ENCODE measurements at regions not wholly inside any gene's neighbourhood (a gene's known extent, or its start where the extent isn't known, plus 50 kb on each side); places are given as distances from the start of the nearest gene placed in this dataset.

DNA sequence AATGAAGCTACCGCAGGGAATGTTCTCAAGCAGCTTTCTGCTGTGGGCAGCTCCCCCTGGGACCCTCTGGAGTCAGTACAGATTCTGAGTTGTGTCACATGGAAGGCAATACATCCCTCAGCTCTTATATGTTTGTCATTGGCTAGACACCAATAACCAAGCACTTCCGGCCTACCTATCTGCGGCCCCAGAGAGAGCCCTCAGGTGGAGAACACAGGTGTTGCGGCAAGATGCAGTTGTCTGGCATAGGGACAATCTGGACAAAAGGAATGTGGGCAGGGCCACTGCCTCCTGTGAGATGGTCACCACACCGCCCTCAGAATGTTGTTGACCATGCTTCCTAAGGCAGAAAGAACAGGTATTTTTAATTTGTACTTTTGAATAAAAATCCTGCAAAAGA, 118.7 kb downstream of the BRMS1L start:
- no peak for DNase-seq (ENCODE audit: low spot score)
- TF ChIP-seq, protein P1, sequence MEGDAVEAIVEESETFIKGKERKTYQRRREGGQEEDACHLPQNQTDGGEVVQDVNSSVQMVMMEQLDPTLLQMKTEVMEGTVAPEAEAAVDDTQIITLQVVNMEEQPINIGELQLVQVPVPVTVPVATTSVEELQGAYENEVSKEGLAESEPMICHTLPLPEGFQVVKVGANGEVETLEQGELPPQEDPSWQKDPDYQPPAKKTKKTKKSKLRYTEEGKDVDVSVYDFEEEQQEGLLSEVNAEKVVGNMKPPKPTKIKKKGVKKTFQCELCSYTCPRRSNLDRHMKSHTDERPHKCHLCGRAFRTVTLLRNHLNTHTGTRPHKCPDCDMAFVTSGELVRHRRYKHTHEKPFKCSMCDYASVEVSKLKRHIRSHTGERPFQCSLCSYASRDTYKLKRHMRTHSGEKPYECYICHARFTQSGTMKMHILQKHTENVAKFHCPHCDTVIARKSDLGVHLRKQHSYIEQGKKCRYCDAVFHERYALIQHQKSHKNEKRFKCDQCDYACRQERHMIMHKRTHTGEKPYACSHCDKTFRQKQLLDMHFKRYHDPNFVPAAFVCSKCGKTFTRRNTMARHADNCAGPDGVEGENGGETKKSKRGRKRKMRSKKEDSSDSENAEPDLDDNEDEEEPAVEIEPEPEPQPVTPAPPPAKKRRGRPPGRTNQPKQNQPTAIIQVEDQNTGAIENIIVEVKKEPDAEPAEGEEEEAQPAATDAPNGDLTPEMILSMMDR (IDR thresholded peaks at IDR 0.05; ENCODE audit: poor library complexity, severe bottlenecking): peak; percentile 34
- Histone ChIP-seq H3K27ac (ENCODE audit: poor library complexity, severe bottlenecking) (no peak overlapping the region), H3K36me3 (ENCODE audit: low read depth) (no peaks in the 10 kb centered on the region), H3K4me3 (ENCODE audit: severe bottlenecking) (no peak overlapping the region), H3K4me1 (ENCODE audit: insufficient read depth, poor library complexity, severe bottlenecking) (no peaks in the 10 kb centered on the region), H3K9me3 (ENCODE audit: severe bottlenecking) (no peaks in the 10 kb centered on the region), H3K27me3 (ENCODE audit: insufficient read depth, poor library complexity, severe bottlenecking) (peaks cover 2% of the 10 kb centered on the region)
- ATAC-seq (ENCODE audit: low read depth): peak; percentile 60; the same call in 2 of the 3 replicates

- ATAC-seq (ENCODE audit: low read depth): no peak
- peaks cover 10% of the 10 kb centered on the region for H3K27me3 ChIP-seq (ENCODE audit: insufficient read depth, poor library complexity, severe bottlenecking)
- no peak overlapping the region for H3K4me3 ChIP-seq (ENCODE audit: severe bottlenecking)
- H3K36me3 ChIP-seq (ENCODE audit: low read depth): no peaks in the 10 kb centered on the region
- H3K4me1 ChIP-seq (ENCODE audit: insufficient read depth, poor library complexity, severe bottlenecking): no peaks in the 10 kb centered on the region
- DNase-seq (ENCODE audit: low spot score): no peak
- H3K9me3 ChIP-seq (ENCODE audit: severe bottlenecking): no peaks in the 10 kb centered on the region
- TF ChIP-seq, protein P1 (IDR thresholded peaks at IDR 0.05; ENCODE audit: poor library complexity, severe bottlenecking): no peak
- no peak overlapping the region for H3K27ac ChIP-seq (ENCODE audit: poor library complexity, severe bottlenecking)
Measured at GRCh38 chr14:35940291-35940690, 114.2 kb downstream of the BRMS1L start.

DNA sequence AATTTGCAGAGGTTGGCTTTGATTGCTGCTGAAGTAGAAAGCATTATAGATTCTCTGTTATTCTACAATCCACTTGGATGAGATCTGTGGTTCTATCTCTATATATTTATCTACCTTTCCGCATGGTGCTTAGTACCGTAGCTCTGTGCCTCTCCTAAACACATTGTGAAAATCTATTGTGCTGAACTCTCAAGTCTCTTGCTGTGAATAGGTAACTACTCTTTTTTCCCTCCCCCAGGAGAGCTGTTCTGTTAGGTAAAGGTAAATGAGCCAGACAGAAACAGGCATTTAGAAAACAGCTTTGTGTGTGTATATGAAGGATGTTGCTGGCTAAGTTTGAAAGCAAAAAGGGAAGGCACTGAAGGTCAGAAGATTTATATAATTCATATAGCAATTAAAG, 112.6 kb downstream of the BRMS1L start:
- Histone ChIP-seq H3K9me3 (ENCODE audit: severe bottlenecking) (no peaks in the 10 kb centered on the region), H3K4me3 (ENCODE audit: severe bottlenecking) (no peak overlapping the region), H3K36me3 (ENCODE audit: low read depth) (no peaks in the 10 kb centered on the region), H3K27ac (ENCODE audit: poor library complexity, severe bottlenecking) (no peak overlapping the region), H3K27me3 (ENCODE audit: insufficient read depth, poor library complexity, severe bottlenecking) (peaks cover 18% of the 10 kb centered on the region), H3K4me1 (ENCODE audit: insufficient read depth, poor library complexity, severe bottlenecking) (no peaks in the 10 kb centered on the region)
- DNase-seq (ENCODE audit: low spot score) (no peak), ATAC-seq (ENCODE audit: low read depth) (no peak)
- TF ChIP-seq, protein P1 (IDR thresholded peaks at IDR 0.05; ENCODE audit: poor library complexity, severe bottlenecking): no peak

GRCh38 chr14:35934499-35934898, 108.4 kb downstream of the BRMS1L start:
- no peaks in the 10 kb centered on the region for H3K36me3 ChIP-seq (ENCODE audit: low read depth)
- no peak for DNase-seq (ENCODE audit: low spot score)
- H3K27ac ChIP-seq (ENCODE audit: poor library complexity, severe bottlenecking): no peak overlapping the region
- H3K9me3 ChIP-seq (ENCODE audit: severe bottlenecking): no peaks in the 10 kb centered on the region
- TF ChIP-seq, protein P1 (IDR thresholded peaks at IDR 0.05; ENCODE audit: poor library complexity, severe bottlenecking): no peak
- peaks cover 28% of the 10 kb centered on the region for H3K27me3 ChIP-seq (ENCODE audit: insufficient read depth, poor library complexity, severe bottlenecking)
- ATAC-seq (ENCODE audit: low read depth): no peak
- H3K4me3 ChIP-seq (ENCODE audit: severe bottlenecking): no peak overlapping the region
- no peaks in the 10 kb centered on the region for H3K4me1 ChIP-seq (ENCODE audit: insufficient read depth, poor library complexity, severe bottlenecking)

- DNase-seq (ENCODE audit: low spot score): no peak
- no peak overlapping the region for H3K27ac ChIP-seq (ENCODE audit: poor library complexity, severe bottlenecking)
- TF ChIP-seq, protein P1 (IDR thresholded peaks at IDR 0.05; ENCODE audit: poor library complexity, severe bottlenecking): no peak
Measured at GRCh38 chr14:35932659-35933159, 106.6 kb downstream of the BRMS1L start.

More at GRCh38 chr14:35932659-35933159, 106.6 kb downstream of the BRMS1L start:
- H3K9me3 ChIP-seq (ENCODE audit: severe bottlenecking): no peaks in the 10 kb centered on the region
- ATAC-seq (ENCODE audit: low read depth): peak; percentile 33; the same call in 1 of the 3 replicates
- H3K27me3 ChIP-seq (ENCODE audit: insufficient read depth, poor library complexity, severe bottlenecking): peaks cover 31% of the 10 kb centered on the region
- no peaks in the 10 kb centered on the region for H3K4me1 ChIP-seq (ENCODE audit: insufficient read depth, poor library complexity, severe bottlenecking)
- no peaks in the 10 kb centered on the region for H3K36me3 ChIP-seq (ENCODE audit: low read depth)
- no peak overlapping the region for H3K4me3 ChIP-seq (ENCODE audit: severe bottlenecking)
